GM12892 (cell line): ENCODE measurements at regions not wholly inside any gene's neighbourhood (a gene's known extent, or its start where the extent isn't known, plus 50 kb on each side); places are given as distances from the start of the nearest gene placed in this dataset.

Source experiments
- DNase-seq: peaks from one replicate; pipeline ENCODE4 v3.0.0; 2011; ENCODE audit not compliant: insufficient read length
- FAIRE-seq: peaks from 2 replicates; lab custom pipeline; 2011; peaks lifted over from hg19 to GRCh38; lab: Jason Lieb, UNC
- POLR2A ChIP-seq: IDR thresholded peaks from 2 replicates; pipeline ENCODE4 v1.6.1; 2011; ENCODE audit warnings: low read depth, low read length, control low read depth
- POLR2AphosphoS5 ChIP-seq: IDR thresholded peaks from 2 replicates; pipeline ENCODE4 v1.6.1; 2011; ENCODE audit warnings: low read depth, low read length, control low read depth
- TAF1 ChIP-seq: IDR thresholded peaks from 2 replicates; pipeline ENCODE4 v1.6.1; 2011; ENCODE audit warnings: low read depth, mild to moderate bottlenecking, control low read depth, low read length, borderline replicate concordance

DNA sequence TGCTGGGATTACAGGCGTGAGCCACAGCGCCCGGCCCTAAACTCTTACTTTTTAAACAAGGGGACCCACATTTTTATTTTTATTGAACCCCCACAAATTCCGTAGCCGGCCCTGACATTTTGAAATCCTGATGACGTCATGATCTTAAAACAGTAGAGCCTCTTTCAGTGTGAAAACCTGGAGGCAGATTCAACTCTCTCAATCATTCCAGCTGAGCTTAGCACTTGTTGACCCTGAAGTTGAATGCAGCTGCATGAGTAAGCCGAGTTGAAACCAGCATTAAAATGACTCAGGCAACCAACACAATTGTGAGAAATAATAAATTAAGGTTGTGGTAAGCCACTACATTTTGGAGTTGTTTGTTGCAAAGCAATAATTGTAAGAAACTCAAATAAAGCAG, 93.9 kb upstream of the ADGRL4 start:
- DNase-seq (no peak), FAIRE-seq (no peak)
- TF ChIP-seq POLR2A, result no peak
- TF ChIP-seq TAF1, result no peak

DNA sequence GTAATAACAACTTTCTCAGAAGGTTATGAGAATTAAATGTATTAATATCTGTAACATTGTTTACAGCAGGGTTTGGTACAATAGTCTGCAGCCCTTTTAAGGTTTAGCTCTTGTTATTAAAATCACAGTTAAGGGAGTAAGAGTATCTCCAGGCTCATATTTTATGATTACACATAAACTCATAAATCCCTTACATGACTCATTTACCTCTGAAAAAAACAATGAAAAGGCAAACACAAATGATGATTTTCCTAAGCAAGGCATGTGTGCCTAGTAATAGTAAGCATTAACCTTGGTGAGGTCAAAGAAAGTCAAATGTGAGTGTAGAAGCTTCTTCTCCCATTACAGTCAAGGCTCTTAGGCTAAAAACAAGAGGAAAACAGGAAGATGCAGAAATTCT, 84.5 kb upstream of the ADGRL4 start:
- no peak for FAIRE-seq
- TF ChIP-seq POLR2AphosphoS5 (no peak), TAF1 (no peak), POLR2A (no peak)
- DNase-seq, result no peak

DNA sequence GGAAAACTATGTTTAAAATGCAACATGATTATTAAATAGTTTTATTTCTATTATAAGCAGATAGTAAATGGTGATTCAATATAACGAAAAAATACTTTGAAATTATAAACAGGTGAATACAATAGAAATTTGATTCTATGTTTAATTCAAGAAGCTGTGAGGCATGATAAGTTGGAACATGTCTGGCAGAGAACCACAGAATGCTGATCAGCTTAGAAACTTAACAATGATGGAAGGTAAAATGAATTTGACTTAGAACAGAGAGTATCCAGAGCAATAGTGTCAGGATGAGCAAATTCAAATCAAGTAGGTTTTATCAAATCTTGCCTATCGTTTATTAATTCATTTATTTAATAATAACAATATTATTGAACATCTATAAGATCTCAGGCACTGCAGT, 83.4 kb upstream of the ADGRL4 start:
- TF ChIP-seq POLR2A (no peak), POLR2AphosphoS5 (no peak), TAF1 (no peak)
- DNase-seq (no peak), FAIRE-seq (no peak)

DNA sequence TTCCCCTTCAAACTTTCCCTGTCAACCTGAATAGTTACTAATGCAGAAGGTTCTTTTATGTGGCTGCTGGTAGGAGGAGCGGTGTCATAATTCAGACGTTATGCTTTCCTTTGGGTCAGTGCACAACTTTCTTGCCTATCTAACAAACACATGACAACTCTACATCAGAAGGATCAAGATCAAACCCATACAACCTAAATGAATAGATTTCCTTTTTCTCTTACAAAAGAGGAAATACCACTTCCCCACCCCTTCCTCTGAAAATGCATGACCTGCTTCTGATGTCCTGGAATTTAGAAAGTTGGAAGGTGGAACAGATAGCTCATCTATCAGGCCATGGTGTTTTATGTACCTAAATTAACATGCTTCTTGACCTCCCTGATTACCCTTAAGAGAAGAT, 75.7 kb upstream of the ADGRL4 start:
- FAIRE-seq (no peak), DNase-seq (no peak)
- TF ChIP-seq POLR2AphosphoS5 (no peak), TAF1 (no peak), POLR2A (no peak)

DNA sequence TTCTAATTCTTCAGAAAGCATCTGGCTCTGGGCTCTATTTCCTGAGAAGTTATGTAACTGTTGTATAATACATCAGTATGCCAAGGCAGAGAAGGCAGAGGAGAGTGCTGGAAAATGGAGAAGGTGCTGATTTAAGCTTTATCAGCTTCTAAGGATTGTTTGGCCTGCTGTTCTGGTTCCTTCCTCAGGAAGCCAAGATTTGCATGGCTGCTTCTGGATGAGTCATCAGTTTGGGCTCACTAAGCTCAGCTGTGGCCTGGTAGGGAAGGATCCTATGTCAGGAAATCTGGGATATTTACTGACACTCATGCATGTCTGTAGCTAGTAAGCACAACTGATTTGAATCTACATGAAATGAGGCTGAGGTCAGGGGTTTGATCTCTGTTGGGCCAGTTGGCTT, 73.2 kb upstream of the ADGRL4 start:
- TF ChIP-seq POLR2A (no peak), POLR2AphosphoS5 (no peak), TAF1 (no peak)
- FAIRE-seq (no peak), DNase-seq (no peak)

DNA sequence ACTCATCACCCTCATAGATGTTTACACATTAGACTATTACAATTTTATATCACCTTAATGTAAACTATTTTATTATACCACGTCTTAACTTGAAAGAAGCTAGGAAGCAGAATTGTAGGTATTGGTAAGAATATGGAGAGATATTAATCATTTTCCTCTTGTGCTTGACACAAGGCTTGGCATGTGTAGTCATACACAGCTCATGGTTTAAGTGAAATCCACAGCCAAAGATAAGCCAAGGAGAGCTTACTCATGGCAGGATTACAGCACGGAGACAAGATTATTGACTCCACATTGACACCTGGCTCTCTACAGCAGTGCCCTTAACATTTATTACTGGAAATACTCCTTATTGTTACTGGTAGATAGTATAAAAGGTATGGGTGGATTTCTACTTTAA, 68.4 kb upstream of the ADGRL4 start:
- no peak for DNase-seq

DNA sequence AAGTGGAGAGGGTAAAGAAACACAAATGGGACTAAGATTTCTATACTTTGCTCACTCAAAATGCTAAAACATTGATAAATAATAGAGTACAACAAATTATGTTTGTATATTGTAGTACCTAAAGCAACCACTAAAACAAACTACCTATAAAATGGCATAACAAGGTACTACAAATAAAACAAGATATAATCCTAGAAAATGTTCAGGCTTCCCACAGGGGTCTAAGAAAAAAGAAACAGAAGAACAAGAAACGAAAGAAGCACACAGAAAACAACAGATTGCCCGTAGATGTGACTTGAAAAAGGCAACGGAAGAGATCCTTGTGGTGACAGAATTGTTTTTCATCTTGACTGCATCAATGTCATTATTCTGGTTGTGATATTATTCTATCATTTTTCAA, 63.3 kb upstream of the ADGRL4 start:
- DNase-seq, result no peak
- TF ChIP-seq TAF1 (no peak), POLR2A (no peak), POLR2AphosphoS5 (no peak)
- FAIRE-seq, result no peak

More for the DNA sequence above, 68.4 kb upstream of the ADGRL4 start:
- no peak for TF ChIP-seq POLR2A
- no peak for TF ChIP-seq POLR2AphosphoS5
- no peak for TF ChIP-seq TAF1
- FAIRE-seq, result no peak

DNA sequence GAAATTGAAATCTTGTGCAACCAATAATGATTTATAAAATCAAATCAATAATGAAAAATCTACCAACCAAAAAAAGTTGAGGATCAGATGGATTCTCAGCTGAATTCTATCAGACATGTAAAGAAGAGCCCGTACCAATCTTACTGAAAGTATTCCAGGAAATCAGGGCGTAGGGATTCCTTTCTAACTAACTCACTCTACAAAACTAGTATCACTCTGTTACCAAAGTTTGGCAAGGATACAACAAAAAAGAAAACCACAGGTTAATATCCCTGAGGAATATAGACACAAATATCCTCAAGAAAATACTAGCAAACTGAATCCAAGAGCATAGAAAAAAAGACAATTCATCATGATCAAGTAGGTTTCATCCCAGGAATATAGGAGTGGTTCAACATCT, 52.8 kb upstream of the ADGRL4 start:
- TF ChIP-seq POLR2A (no peak), POLR2AphosphoS5 (no peak), TAF1 (no peak)
- DNase-seq (no peak), FAIRE-seq (no peak)
